SU-DHL-6 (cell line): ENCODE measurements at regions not wholly inside any gene's neighbourhood (a gene's known extent, or its start where the extent isn't known, plus 50 kb on each side); places are given as distances from the start of the nearest gene placed in this dataset.

Source experiments
- H2AFZ ChIP-seq: fragments of 200-600 bp; sonication (generic); 2 replicates; pipeline ENCODE4 v1.6.1; 2014; ENCODE audit warnings: low read depth, mild to moderate bottlenecking, moderate library complexity, mixed read lengths, antibody characterized with exemption, low read length; ENCODE audit not compliant: severe bottlenecking
- H3F3A ChIP-seq: fragments of 200-600 bp; shearing (Covaris generic); 2 replicates; pipeline ENCODE4 v1.6.0; 2016; ENCODE audit warnings: antibody characterized with exemption, mild to moderate bottlenecking; ENCODE audit not compliant: insufficient read depth
- H3K27ac ChIP-seq: fragments of 200-600 bp; sonication (generic); 2 replicates; pipeline ENCODE4 v1.5.1; 2016; ENCODE audit warnings: low read depth, mild to moderate bottlenecking, low read length, moderate library complexity, mixed read lengths
- H3K27me3 ChIP-seq: fragments of 200-600 bp; sonication (generic), shearing (Covaris generic); 2 replicates; pipeline ENCODE4 v1.6.0; 2014; ENCODE audit warnings: mild to moderate bottlenecking, low read length
- H3K36me3 ChIP-seq: fragments of 200-600 bp; sonication (generic); 2 replicates; pipeline ENCODE4 v1.6.1; 2014; ENCODE audit warnings: mild to moderate bottlenecking, low read length, mixed read lengths
- H3K4me2 ChIP-seq: fragments of 300-600, 200-600 bp; shearing (Covaris generic), sonication (generic); 2 replicates; pipeline ENCODE4 v1.6.0; 2014; ENCODE audit warnings: low read length, low read depth, mild to moderate bottlenecking; ENCODE audit not compliant: poor library complexity, severe bottlenecking
- H3K4me3 ChIP-seq: fragments of 200-600 bp; sonication (generic); 2 replicates; pipeline ENCODE4 v1.5.1; 2014; ENCODE audit warnings: antibody characterized with exemption, low read length, mild to moderate bottlenecking, mixed read lengths; ENCODE audit not compliant: insufficient read depth, poor library complexity, severe bottlenecking
- H3K79me2 ChIP-seq: fragments of 200-600 bp; sonication (generic); 2 replicates; pipeline ENCODE4 v1.6.1; 2014; ENCODE audit warnings: mild to moderate bottlenecking, low read length, moderate library complexity; ENCODE audit not compliant: insufficient read depth
- H3K9ac ChIP-seq: fragments of 200-600 bp; sonication (generic); 2 replicates; pipeline ENCODE4 v1.7.0; 2014; ENCODE audit warnings: mild to moderate bottlenecking, low read length
- H3K9me2 ChIP-seq: fragments of 200-600 bp; sonication (generic); replicated peaks from 2 replicates; pipeline ENCODE4 v1.6.1; 2014; ENCODE audit warnings: low read length; ENCODE audit not compliant: insufficient read depth
- H3K9me3 ChIP-seq: fragments of 200-600 bp; sonication (generic); 2 replicates; pipeline ENCODE4 v1.6.1; 2014; ENCODE audit warnings: low read length, mixed read lengths; ENCODE audit not compliant: insufficient read depth
- H4K20me1 ChIP-seq: fragments of 200-600 bp; sonication (generic); 2 replicates; pipeline ENCODE4 v1.6.1; 2014; ENCODE audit warnings: low read depth, mild to moderate bottlenecking, antibody characterized with exemption, low read length, moderate library complexity, mixed read lengths
- CTCF ChIP-seq: fragments of 200-600 bp; sonication (generic); IDR thresholded peaks from one replicate; pipeline ENCODE4 v1.5.1; 2017; ENCODE audit warnings: antibody characterized with exemption, mild to moderate bottlenecking, low read length, moderate library complexity; ENCODE audit not compliant: insufficient read depth, poor library complexity, severe bottlenecking
- EZH2phosphoT487 ChIP-seq: fragments of 200-600 bp; sonication (generic), shearing (Covaris generic); conservative IDR thresholded peaks from 2 replicates; pipeline ENCODE4 v1.6.1; 2018; ENCODE audit warnings: mild to moderate bottlenecking, antibody characterized with exemption, low read length, moderate library complexity, mixed read lengths

GRCh38 chr6:145225500-145225899 lies 509.8 kb downstream of the EPM2A start:
- no peaks in the 10 kb centered on the region for H3K27me3 ChIP-seq
- no peaks in the 10 kb centered on the region for H3K9me3 ChIP-seq
- H2AFZ ChIP-seq = no peak overlapping the region
- H3K4me2 ChIP-seq = no peak overlapping the region
- H3K27ac ChIP-seq = no peak overlapping the region
- no peak overlapping the region for H3K4me3 ChIP-seq
- no peak overlapping the region for H3K9ac ChIP-seq
- no peaks in the 10 kb centered on the region for H3K79me2 ChIP-seq
- no peaks in the 10 kb centered on the region for H3K36me3 ChIP-seq
- H3F3A ChIP-seq = no peaks in the 10 kb centered on the region
- TF ChIP-seq EZH2phosphoT487 (no peak), CTCF (no peak)
- H3K9me2 ChIP-seq = no peaks in the 10 kb centered on the region
- H4K20me1 ChIP-seq = no peaks in the 10 kb centered on the region; the same call in 1 of the 2 replicates

GRCh38 chr6:145227593-145227992 lies 507.7 kb downstream of the EPM2A start:
- Histone ChIP-seq H3K9me3 (no peaks in the 10 kb centered on the region), H3K27me3 (no peaks in the 10 kb centered on the region), H3F3A (no peaks in the 10 kb centered on the region), H3K27ac (no peak overlapping the region), H4K20me1 (no peaks in the 10 kb centered on the region; the same call in 1 of the 2 replicates), H3K79me2 (no peaks in the 10 kb centered on the region), H3K9me2 (no peaks in the 10 kb centered on the region), H3K4me2 (no peak overlapping the region), H3K9ac (no peak overlapping the region), H3K4me3 (no peak overlapping the region), H2AFZ (no peak overlapping the region), H3K36me3 (no peaks in the 10 kb centered on the region)
- TF ChIP-seq CTCF (no peak), EZH2phosphoT487 (no peak)

GRCh38 chr6:145228962-145229582 lies 506.2 kb downstream of the EPM2A start:
- Histone ChIP-seq H3K79me2 (no peaks in the 10 kb centered on the region), H3K27me3 (no peaks in the 10 kb centered on the region), H3K9me2 (no peaks in the 10 kb centered on the region), H3K9me3 (no peaks in the 10 kb centered on the region), H3K36me3 (no peaks in the 10 kb centered on the region), H3F3A (no peaks in the 10 kb centered on the region), H3K4me3 (no peak overlapping the region), H3K9ac (no peak overlapping the region), H3K27ac (no peak overlapping the region), H3K4me2 (no peak overlapping the region), H4K20me1 (no peaks in the 10 kb centered on the region), H2AFZ (no peak overlapping the region)
- no peak for TF ChIP-seq EZH2phosphoT487
- TF ChIP-seq CTCF = no peak
